Esophagus squamous epithelium (tissue), 4 donors: ENCODE measurements at regions not wholly inside any gene's neighbourhood (a gene's known extent, or its start where the extent isn't known, plus 50 kb on each side); places are given as distances from the start of the nearest gene placed in this dataset.

Experiments
- POLR2A ChIP-seq, 4 donors: fragments of 450-650 bp; IDR thresholded peaks; one replicate each; pipeline ENCODE4 v1.6.1; 2017; ENCODE audit warnings: antibody characterized with exemption in 4 of 4, mild to moderate bottlenecking in 4 of 4, moderate library complexity in 3 of 4
- TF ChIP-seq, protein P1 (sequence below), 6 experiments: fragments of 450-650 bp in 4 of 6; fragments of 200-600 bp in 2 of 6; sonication (generic) in 2 of 6; IDR thresholded peaks; one replicate each; pipeline ENCODE4 v1.5.1; 2016 to 2019; ENCODE audit warnings: antibody characterized with exemption in 6 of 6, mild to moderate bottlenecking in 4 of 6, moderate library complexity in 4 of 6

DNA sequence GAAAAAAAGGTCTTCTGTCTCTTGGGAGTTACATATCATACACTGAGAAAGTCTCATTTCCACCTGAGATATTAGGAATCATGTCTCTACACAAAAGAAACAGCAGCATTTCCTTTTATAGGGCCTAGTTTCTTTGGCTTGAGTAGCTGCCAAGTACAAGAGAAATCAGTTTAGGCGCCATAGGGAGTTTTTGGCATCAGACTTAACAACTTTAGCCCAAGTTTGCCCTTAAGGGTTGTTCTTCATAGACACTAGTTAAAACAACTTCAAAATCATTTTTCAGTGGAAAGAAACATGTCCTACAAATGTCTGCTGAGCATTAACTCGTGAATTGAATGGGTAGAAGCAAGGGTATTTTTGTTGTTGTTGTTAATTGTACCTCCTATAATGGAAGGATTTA lies 587.0 kb upstream of the DSEL start:
- TF ChIP-seq, protein P1, sequence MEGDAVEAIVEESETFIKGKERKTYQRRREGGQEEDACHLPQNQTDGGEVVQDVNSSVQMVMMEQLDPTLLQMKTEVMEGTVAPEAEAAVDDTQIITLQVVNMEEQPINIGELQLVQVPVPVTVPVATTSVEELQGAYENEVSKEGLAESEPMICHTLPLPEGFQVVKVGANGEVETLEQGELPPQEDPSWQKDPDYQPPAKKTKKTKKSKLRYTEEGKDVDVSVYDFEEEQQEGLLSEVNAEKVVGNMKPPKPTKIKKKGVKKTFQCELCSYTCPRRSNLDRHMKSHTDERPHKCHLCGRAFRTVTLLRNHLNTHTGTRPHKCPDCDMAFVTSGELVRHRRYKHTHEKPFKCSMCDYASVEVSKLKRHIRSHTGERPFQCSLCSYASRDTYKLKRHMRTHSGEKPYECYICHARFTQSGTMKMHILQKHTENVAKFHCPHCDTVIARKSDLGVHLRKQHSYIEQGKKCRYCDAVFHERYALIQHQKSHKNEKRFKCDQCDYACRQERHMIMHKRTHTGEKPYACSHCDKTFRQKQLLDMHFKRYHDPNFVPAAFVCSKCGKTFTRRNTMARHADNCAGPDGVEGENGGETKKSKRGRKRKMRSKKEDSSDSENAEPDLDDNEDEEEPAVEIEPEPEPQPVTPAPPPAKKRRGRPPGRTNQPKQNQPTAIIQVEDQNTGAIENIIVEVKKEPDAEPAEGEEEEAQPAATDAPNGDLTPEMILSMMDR (IDR thresholded peaks at IDR 0.05), result no peak
- TF ChIP-seq POLR2A (IDR thresholded peaks at IDR 0.05), result no peak
